GM12801 (cell line): ENCODE measurements at regions not wholly inside any gene's neighbourhood (a gene's known extent, or its start where the extent isn't known, plus 50 kb on each side); places are given as distances from the start of the nearest gene placed in this dataset.

Source experiments
- CTCF ChIP-seq: IDR thresholded peaks from one replicate; pipeline ENCODE4 v1.5.1; 2011; ENCODE audit warnings: control low read depth; ENCODE audit not compliant: insufficient read length; ENCODE audit errors: extremely low read depth

- no peak for TF ChIP-seq CTCF
These were observed 197.0 kb upstream of the ZC3H12A start for GRCh38 chr1:37277366-37277765.

GRCh38 chr1:37281354-37281753 lies 193.0 kb upstream of the ZC3H12A start:
- TF ChIP-seq CTCF: no peak

- no peak for TF ChIP-seq CTCF
These were observed 191.6 kb upstream of the ZC3H12A start for GRCh38 chr1:37282764-37283163.

GRCh38 chr1:37284053-37284452 lies 190.3 kb upstream of the ZC3H12A start:
- TF ChIP-seq CTCF: no peak

GRCh38 chr1:37286881-37287280 lies 187.5 kb upstream of the ZC3H12A start:
- no peak for TF ChIP-seq CTCF

GRCh38 chr1:37288900-37289299 lies 185.5 kb upstream of the ZC3H12A start:
- TF ChIP-seq CTCF: no peak

GRCh38 chr1:37290718-37291117 lies 183.7 kb upstream of the ZC3H12A start:
- TF ChIP-seq CTCF: no peak

GRCh38 chr1:37292789-37293188 lies 181.6 kb upstream of the ZC3H12A start:
- no peak for TF ChIP-seq CTCF
